GM19438 (cell line): ENCODE measurements at regions not wholly inside any gene's neighbourhood (a gene's known extent, or its start where the extent isn't known, plus 50 kb on each side); places are given as distances from the start of the nearest gene placed in this dataset.
A peak's percentile ranks its signal among the peaks of the same experiment; 100 is the strongest.

Source experiments
- ATAC-seq: cut with Tn5 transposase; IDR thresholded peaks from one replicate; pipeline ENCODE4 v1.9.1; 2021; ENCODE audit warnings: low read depth; ENCODE audit not compliant: unreplicated experiment

- no peak for ATAC-seq
Observed at GRCh38 chr1:221149111-221149510, 269.9 kb downstream of the HLX start.

GRCh38 chr1:221149555-221150075, 270.4 kb downstream of the HLX start:
- ATAC-seq, result no peak

- ATAC-seq, result no peak
Observed at GRCh38 chr1:221150996-221151395, 271.8 kb downstream of the HLX start.

DNA sequence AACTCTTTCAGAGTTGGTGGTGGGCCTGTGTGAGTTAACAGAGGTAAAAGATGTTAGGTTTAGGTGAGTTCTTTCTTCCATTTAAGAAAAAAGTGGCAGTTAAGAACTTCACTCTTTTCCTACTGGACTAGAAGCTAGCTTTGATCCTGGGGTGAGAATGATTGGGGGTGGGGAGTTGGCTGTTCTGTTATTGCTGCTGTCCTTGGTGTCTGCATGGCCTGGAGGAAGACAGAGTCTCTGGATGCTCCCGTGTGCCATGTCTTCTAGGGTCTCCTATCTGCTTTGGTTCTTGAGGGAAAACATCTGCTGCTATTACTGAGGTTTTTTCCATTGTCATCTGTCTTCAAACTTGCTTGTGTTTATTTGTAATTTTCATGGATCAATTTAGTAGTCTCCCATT, 275.7 kb downstream of the HLX start:
- no peak for ATAC-seq

GRCh38 chr1:221157026-221157761, 278.0 kb downstream of the HLX start:
- peak; percentile 85 for ATAC-seq

DNA sequence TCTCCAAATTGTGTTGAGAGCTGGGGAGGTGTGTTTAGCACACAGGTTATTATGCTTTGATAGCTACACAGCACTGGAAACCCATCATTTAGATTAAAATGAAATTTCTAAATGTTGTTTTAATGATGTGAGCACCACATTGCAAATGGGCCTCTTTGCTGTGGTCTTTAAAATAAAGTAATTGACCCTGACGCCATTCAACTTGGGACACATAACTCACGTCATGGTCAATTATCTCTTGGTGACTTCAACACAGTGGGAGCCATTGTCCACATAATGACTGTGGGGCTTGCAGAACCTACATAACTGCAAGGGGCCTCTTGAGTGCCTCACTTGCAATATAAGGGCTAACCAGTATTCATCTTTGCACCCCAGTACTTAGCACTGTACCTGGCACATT, 280.4 kb downstream of the HLX start:
- ATAC-seq, result no peak

GRCh38 chr1:221161571-221162041, 282.4 kb downstream of the HLX start:
- ATAC-seq, result no peak

DNA sequence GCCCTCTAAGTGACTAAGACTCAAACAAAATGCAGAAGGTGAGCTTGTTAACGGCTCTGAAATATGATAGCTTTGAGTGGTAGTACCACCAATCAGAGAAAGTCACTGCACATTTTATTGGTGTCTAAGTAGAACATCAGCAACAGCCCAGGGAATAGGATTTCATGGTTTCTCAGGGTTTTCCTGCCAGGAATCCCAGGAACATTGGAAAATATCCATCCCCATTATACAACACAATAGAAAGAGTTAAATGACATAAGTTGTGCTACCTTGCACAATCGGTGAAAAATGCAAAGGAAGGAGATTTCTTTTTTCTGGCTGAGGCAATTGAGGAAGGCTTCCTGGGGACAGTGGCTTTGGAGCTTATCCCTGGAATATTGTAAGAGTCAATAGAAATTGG, 283.1 kb downstream of the HLX start:
- no peak for ATAC-seq

DNA sequence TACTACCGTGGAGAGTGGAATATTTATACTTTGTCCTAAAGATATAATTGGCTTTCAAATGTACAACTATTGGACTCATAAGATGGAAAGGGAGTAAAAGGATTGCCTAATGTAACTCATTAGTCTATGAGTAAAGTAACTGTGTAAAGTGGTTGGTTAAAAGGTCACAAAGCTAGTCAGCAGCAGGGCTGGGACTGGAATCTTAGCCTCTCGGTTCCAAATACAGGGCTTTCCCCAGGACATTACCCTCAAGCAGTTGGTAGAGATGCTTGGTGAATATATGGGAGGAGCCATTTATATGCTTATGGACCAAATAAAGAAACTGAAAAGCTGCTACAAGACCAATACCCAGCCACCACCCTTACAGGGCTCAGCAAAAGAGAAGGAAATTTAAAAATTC, 283.7 kb downstream of the HLX start:
- ATAC-seq, result no peak

DNA sequence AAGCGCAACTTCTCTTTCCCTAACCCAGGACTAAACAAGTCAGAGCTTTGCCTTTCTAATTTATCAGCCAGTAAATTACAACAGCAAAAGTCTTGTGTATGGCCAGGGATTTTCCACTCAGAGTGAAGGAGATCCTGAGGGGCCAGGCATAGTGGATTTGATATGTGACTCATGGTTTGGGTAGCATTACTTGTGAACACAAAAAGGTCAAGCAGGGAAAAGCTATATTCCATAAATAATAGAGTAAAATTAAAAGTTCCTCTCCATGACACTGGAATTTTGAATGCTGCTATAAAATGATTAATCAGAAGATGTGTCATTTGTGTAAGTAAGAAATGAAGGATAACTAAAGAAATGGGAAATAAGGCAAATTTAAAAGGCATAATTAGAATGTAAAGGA, 284.8 kb downstream of the HLX start:
- no peak for ATAC-seq

- ATAC-seq, result no peak
Observed at GRCh38 chr1:221164951-221165838, 286.0 kb downstream of the HLX start.

- no peak for ATAC-seq
Observed at GRCh38 chr1:221165839-221166500, 286.7 kb downstream of the HLX start.

- ATAC-seq, result no peak
Observed at GRCh38 chr1:221166559-221167318, 287.5 kb downstream of the HLX start.

DNA sequence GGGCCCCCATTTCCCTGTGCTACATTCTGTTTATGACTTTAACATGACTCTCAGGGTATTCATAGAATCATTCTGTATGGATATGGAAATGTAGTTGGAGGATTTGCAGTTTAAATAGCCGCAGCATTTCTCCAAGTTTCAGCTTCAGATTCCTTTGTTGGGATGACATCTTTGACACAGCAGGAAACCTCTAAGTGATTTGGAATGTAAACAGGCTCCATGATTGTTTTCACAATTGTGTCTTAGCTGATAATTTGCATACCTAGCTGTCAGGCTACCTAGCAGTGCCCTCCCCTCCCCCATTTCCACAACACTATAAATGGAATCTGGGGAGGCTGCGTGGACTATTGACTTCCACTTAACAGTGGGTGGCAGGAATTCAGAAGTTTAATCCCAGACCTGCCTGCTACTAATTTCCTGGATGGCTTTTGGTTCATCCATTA, 290.2 kb downstream of the HLX start:
- ATAC-seq, result no peak

DNA sequence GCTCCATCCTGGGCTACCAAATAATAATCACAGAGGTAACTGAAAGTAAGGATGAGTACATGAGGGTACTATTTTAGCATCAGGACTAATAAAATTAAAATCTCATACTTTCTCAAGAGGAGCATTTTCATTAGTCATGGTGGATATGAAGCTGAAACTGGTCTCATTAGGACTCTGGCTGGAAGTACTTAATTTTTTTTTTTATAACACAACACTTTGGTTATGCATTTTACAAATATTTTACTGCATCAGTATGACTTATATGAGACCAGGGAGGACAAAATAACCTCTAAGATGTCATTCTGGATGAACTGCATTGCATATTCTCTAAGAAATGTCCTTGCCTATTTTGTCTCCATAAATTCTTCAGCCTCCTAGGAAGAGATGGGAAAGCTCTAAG, 290.9 kb downstream of the HLX start:
- no peak for ATAC-seq

DNA sequence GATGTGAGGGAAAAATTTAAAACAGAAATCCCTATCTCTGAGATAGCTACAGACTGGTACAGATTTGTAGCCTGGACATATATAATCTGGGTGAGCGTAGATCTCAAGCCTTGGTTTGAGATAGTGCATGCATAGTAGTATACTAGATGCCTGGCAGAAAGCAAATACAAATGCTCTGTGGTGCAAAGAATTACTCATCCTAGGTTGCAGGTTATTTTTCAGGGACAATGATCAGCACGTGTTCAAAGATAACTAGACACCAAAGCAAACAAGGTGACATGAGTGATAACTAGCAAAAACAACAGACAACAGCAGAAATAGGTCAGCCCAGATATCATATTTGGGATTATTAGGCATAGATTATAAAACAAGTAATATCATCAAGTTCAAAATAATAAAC, 292.5 kb downstream of the HLX start:
- ATAC-seq, result no peak

DNA sequence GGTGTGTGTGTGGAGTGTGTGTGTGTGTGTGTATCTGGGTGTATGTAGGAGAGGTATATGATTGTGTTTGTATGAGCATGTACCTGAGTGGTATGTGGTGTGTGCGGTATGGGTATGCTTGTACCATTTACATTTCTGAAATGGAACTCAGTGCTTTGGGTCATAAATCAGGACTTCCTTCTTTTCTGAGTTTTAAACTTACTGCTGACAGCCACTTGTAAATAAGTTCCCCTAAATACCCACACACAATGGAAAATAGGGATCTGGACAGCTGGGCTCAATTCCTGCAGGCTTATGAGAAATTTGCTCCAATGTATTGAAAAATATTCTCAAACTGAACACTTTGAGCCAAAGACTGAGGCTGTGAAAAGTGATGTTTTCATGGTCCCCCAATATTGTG, 293.6 kb downstream of the HLX start:
- ATAC-seq, result no peak

DNA sequence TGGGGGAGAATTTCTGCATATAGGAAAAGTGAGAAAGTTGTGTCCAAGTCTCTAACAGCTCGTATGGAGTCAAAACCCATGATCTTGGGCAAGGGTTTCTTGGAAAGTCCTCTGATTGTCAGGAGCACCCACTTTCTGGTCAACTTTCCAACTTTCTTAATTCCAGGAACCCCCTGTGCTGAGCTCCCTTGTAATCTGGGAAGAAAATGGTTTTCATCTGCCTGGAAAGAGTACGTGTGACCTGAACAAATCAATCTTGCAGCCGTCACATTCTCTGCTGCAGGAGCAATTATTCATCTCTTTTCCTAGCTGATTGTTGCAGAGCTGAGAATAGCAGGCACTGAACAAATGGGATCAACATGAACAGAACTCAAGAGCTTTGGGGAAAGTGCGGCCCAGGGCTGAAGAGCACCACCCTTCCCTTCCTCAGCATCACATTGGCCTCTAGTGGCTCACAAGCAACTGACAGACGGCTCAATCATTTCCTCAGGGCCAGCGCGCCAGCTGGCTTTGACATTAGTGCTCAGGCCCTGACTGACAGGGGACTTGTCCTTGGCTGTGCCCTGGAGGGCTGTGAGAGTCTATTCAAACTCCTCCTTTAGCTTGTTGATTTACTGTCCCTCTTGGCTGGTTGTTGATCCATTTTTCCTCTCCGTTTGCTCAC, 295.2 kb downstream of the HLX start:
- no peak for ATAC-seq

- ATAC-seq, result no peak
Observed at GRCh38 chr1:221175249-221175648, 296.0 kb downstream of the HLX start.
